Keratinocyte (primary cell): ENCODE measurements at regions not wholly inside any gene's neighbourhood (a gene's known extent, or its start where the extent isn't known, plus 50 kb on each side); places are given as distances from the start of the nearest gene placed in this dataset.
"Not testable (repeated sequence)": the region's sequence is repeated elsewhere in the genome, so short reads cannot be mapped to it uniquely, and the experiment has no call there.

Source experiments
- DNase-seq: peaks from one replicate; pipeline ENCODE4 v3.0.0-alpha.2; 2011; ENCODE audit warnings: low read depth, missing footprints, low spot score
- FAIRE-seq: peaks from 2 replicates; lab custom pipeline; 2011; peaks lifted over from hg19 to GRCh38; lab: Jason Lieb, UNC
- H2AFZ ChIP-seq: 2 replicates; pipeline ENCODE4 v1.6.0; 2012; ENCODE audit warnings: low read length, control low read depth, inconsistent platforms; ENCODE audit not compliant: control insufficient read depth
- H3K27ac ChIP-seq: 2 replicates; pipeline ENCODE4 v1.5.1; 2011; ENCODE audit warnings: low read length; ENCODE audit not compliant: control insufficient read depth, insufficient read depth
- H3K27me3 ChIP-seq: 3 replicates; pipeline ENCODE4 v1.6.0; 2011; ENCODE audit warnings: low read length; ENCODE audit not compliant: control insufficient read depth, insufficient read depth; ENCODE audit errors: extremely low read depth
- H3K36me3 ChIP-seq, 2 experiments: 2 replicates in 1 of 2; 3 replicates in 1 of 2; pipeline ENCODE4 v1.5.1; 2011; ENCODE audit warnings: low read length in 2 of 2, mild to moderate bottlenecking in 1 of 2; ENCODE audit not compliant: control insufficient read depth in 2 of 2, insufficient read depth in 2 of 2; ENCODE audit errors: extremely low read depth in 1 of 2
- H3K4me1 ChIP-seq: 3 replicates; pipeline ENCODE4 v1.5.1; 2011; ENCODE audit warnings: low read length; ENCODE audit not compliant: control insufficient read depth, insufficient read depth; ENCODE audit errors: extremely low read depth
- H3K4me2 ChIP-seq: 3 replicates; pipeline ENCODE4 v1.6.0; 2011; ENCODE audit warnings: low read depth, low read length; ENCODE audit not compliant: control insufficient read depth, insufficient read depth; ENCODE audit errors: extremely low read depth
- H3K4me3 ChIP-seq, 3 experiments: fragments of 200-600 bp in 1 of 3; sonication (generic) in 1 of 3; 2 replicates in 2 of 3; 3 replicates in 1 of 3; pipeline ENCODE4 v1.5.1; 2011 to 2016; ENCODE audit warnings: low read length in 3 of 3, mild to moderate bottlenecking in 3 of 3, control low read depth in 2 of 3, inconsistent platforms in 1 of 3, low read depth in 1 of 3, mixed read lengths in 1 of 3, mixed run types in 1 of 3, moderate library complexity in 1 of 3; ENCODE audit not compliant: control insufficient read depth in 2 of 3, insufficient read depth in 2 of 3; ENCODE audit errors: extremely low read depth in 1 of 3
- H3K79me2 ChIP-seq: 2 replicates; pipeline ENCODE4 v1.6.0; 2012; ENCODE audit warnings: low read length; ENCODE audit not compliant: control insufficient read depth, insufficient read depth
- H3K9ac ChIP-seq: 3 replicates; pipeline ENCODE4 v1.6.0; 2011; ENCODE audit warnings: low read length; ENCODE audit not compliant: control insufficient read depth, insufficient read depth; ENCODE audit errors: extremely low read depth
- H3K9me1 ChIP-seq: 3 replicates; pipeline ENCODE4 v1.6.0; 2011; ENCODE audit warnings: low read length; ENCODE audit not compliant: control insufficient read depth, insufficient read depth; ENCODE audit errors: extremely low read depth
- H3K9me3 ChIP-seq: 2 replicates; pipeline ENCODE4 v1.5.1; 2012; ENCODE audit warnings: low read depth, low read length; ENCODE audit not compliant: control insufficient read depth
- H4K20me1 ChIP-seq: 3 replicates; pipeline ENCODE4 v1.6.0; 2011; ENCODE audit warnings: low read length; ENCODE audit not compliant: control insufficient read depth, insufficient read depth; ENCODE audit errors: extremely low read depth
- EZH2 ChIP-seq: IDR thresholded peaks from one replicate; pipeline ENCODE4 v1.6.1; 2012; ENCODE audit warnings: inconsistent platforms, mild to moderate bottlenecking, low read length, moderate library complexity
- dilution Hi-C: fragments of 300-500 bp; cut with MboI; formaldehyde crosslinking; loops from one replicate; pipeline ENCODE4 v1.7.0; 2020; ENCODE audit warnings: low sequenced_read_pairs; ENCODE audit not compliant: extremely low pct_ligation_motif_present
- TF ChIP-seq, protein P1 (sequence below), 3 experiments: IDR thresholded peaks in 1 of 3; conservative IDR thresholded peaks in 1 of 3; optimal IDR thresholded peaks in 1 of 3; 2 replicates in 2 of 3; 3 replicates in 1 of 3; pipeline versions ENCODE3 to v1.5.1; 2011; ENCODE audit warnings: low read length in 3 of 3, mild to moderate bottlenecking in 3 of 3, moderate library complexity in 2 of 3, control low read depth in 1 of 3, inconsistent platforms in 1 of 3; ENCODE audit not compliant: insufficient read depth in 2 of 3; ENCODE audit errors: extremely low read depth in 1 of 3

DNA sequence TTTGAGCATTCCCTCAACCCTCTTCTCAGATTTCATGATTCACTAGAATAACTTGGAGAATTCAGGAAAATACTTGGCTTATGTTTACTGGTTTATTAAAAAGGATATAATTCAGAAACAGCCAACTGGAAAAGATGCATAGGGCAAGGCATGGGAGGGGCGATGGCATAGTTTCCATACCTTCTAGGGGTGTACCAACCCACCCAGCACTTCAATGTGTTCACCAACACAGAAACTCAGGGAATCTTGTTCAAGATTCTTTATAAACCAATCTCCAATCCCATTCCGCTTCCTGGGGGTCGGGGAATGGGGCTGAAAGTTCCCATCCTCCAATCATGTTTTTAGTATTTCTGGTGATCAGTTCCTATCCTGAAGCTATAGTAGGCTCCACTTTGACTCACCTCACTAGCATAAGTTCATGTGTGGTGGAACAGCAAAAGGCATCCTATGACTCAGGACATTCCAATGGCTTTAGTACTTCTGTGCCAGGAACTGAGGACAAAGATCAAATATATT, 164.4 kb downstream of the SIM1 start:
- H3K27me3 ChIP-seq = no peaks in the 10 kb centered on the region
- H4K20me1 ChIP-seq = no peaks in the 10 kb centered on the region
- peak overlapping the region; percentile 37 for H3K9ac ChIP-seq
- peak overlapping the region; percentile 89 for H3K27ac ChIP-seq
- H3K79me2 ChIP-seq = no peaks in the 10 kb centered on the region
- peak overlapping the region in 2 of 3 experiments; percentile 48 to 51 for H3K4me3 ChIP-seq
- dilution Hi-C loops = no loop called here
- peak; percentile 96 for FAIRE-seq
- peak overlapping the region; percentile 87 for H2AFZ ChIP-seq
- DNase-seq = peak; percentile 78
- peaks cover 31% of the 10 kb centered on the region for H3K4me1 ChIP-seq
- H3K9me1 ChIP-seq = no peaks in the 10 kb centered on the region
- TF ChIP-seq, protein P1, sequence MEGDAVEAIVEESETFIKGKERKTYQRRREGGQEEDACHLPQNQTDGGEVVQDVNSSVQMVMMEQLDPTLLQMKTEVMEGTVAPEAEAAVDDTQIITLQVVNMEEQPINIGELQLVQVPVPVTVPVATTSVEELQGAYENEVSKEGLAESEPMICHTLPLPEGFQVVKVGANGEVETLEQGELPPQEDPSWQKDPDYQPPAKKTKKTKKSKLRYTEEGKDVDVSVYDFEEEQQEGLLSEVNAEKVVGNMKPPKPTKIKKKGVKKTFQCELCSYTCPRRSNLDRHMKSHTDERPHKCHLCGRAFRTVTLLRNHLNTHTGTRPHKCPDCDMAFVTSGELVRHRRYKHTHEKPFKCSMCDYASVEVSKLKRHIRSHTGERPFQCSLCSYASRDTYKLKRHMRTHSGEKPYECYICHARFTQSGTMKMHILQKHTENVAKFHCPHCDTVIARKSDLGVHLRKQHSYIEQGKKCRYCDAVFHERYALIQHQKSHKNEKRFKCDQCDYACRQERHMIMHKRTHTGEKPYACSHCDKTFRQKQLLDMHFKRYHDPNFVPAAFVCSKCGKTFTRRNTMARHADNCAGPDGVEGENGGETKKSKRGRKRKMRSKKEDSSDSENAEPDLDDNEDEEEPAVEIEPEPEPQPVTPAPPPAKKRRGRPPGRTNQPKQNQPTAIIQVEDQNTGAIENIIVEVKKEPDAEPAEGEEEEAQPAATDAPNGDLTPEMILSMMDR (optimal IDR thresholded peaks at IDR 0.05 in 1 of 3, IDR thresholded peaks at IDR 0.05 in 1 of 3, conservative IDR thresholded peaks at IDR 0.05 in 1 of 3; ENCODE audit: extremely low read depth in 1 of 3, insufficient read depth in 2 of 3, low read length in 3 of 3) = no peak
- no peak for TF ChIP-seq EZH2
- no peaks in the 10 kb centered on the region for H3K36me3 ChIP-seq
- peak overlapping the region; percentile 91 for H3K4me2 ChIP-seq
- H3K9me3 ChIP-seq = no peaks in the 10 kb centered on the region

- no peak for TF ChIP-seq EZH2
- TF ChIP-seq, protein P1 (optimal IDR thresholded peaks at IDR 0.05 in 1 of 3, IDR thresholded peaks at IDR 0.05 in 1 of 3, conservative IDR thresholded peaks at IDR 0.05 in 1 of 3; ENCODE audit: extremely low read depth in 1 of 3, insufficient read depth in 2 of 3, low read length in 3 of 3) = no peak
- FAIRE-seq = peak; percentile 87
- peak overlapping the region in 2 of 3 experiments; percentile 31 to 61 for H3K4me3 ChIP-seq
Observed at GRCh38 chr6:100296810-100297544, 167.7 kb downstream of the SIM1 start.

GRCh38 chr6:100295172-100295571, 169.5 kb downstream of the SIM1 start:
- H3K4me3 ChIP-seq, H3K27me3 ChIP-seq, DNase-seq, H2AFZ ChIP-seq, H3K36me3 ChIP-seq, H3K79me2 ChIP-seq, H4K20me1 ChIP-seq, FAIRE-seq, H3K4me2 ChIP-seq, H3K9me1 ChIP-seq, H3K27ac ChIP-seq, H3K9me3 ChIP-seq, dilution Hi-C loops, H3K9ac ChIP-seq: not testable (repeated sequence)
- peaks cover 29% of the 10 kb centered on the region for H3K4me1 ChIP-seq

More at GRCh38 chr6:100296810-100297544, 167.7 kb downstream of the SIM1 start:
- no peaks in the 10 kb centered on the region for H3K36me3 ChIP-seq
- no peak overlapping the region for H2AFZ ChIP-seq
- H3K9me1 ChIP-seq = no peaks in the 10 kb centered on the region
- no peak for DNase-seq
- dilution Hi-C loops = no loop called here
- no peak overlapping the region for H3K9ac ChIP-seq
- no peaks in the 10 kb centered on the region for H3K9me3 ChIP-seq
- no peaks in the 10 kb centered on the region for H3K27me3 ChIP-seq
- no peaks in the 10 kb centered on the region for H3K79me2 ChIP-seq
- peak overlapping the region; percentile 86 for H3K4me2 ChIP-seq
- no peaks in the 10 kb centered on the region for H4K20me1 ChIP-seq
- H3K27ac ChIP-seq = peak overlapping the region; percentile 76
- H3K4me1 ChIP-seq = peaks cover 31% of the 10 kb centered on the region
